ENCODE measurements at regions not wholly inside any gene's neighbourhood (a gene's known extent, or its start where the extent isn't known, plus 50 kb on each side); places are given as distances from the start of the nearest gene placed in this dataset.

DNA sequence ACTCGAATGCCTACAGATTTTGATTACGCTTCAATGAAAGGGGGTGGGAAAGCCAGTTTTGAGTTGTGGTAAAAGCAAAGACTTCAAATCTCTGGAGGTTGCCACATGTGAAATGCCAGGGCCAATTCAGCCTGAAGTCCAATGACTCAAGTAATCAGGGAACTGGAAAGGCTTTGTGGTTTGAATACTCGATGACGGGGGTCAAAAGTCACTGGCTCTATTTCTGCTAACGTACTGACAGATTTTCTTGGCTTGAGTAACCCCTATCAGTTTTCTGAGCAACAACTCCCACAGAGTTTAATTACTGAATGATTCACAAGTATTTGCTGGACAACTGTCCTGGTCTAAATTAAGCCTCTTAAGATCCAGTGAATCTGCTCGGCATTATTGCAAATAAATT is 152.2 kb downstream of the SIPA1L2 start:
- DNase-seq (ENCODE audit: low spot score): no peak

DNA sequence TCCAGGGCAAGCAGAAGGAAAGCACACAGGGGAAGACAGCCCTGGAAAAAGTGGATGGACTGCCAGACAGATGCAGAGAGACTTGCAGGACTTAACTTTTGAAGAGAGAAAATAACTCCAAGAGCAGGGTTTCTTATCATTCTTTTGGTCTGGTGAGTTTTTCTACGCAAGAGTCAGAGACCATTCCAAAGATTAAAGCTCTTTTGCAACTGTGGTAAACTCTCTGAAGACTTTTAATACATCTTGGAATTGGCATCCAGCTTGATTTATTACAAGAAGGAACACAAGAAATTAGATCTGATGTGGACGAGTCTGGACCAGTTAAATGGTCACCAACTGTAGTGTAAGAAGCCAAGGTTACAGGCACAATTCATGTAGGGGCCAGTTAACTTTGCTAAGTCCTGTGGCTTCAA is 153.4 kb downstream of the SIPA1L2 start:
- DNase-seq (ENCODE audit: low spot score): no peak

DNA sequence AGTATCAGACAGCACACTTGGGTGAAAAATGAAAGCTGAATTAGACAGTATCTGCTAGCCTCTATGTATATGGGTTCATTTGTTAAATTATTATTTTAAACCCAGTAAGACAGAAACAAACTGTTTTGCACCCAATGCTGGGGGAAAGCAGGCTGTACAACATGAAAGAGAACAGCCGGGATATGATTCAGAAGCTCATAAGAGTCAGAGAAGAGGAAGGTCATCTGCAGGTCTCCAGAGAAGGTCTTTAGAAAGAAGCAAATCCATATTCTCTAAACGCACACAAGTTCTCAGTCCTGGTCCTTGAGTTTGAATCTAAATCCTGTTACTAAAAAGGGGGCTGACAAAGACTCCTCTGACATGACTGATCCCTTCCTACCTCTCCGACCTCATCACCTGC is 155.1 kb downstream of the SIPA1L2 start:
- no peak for DNase-seq (ENCODE audit: low spot score)

DNA sequence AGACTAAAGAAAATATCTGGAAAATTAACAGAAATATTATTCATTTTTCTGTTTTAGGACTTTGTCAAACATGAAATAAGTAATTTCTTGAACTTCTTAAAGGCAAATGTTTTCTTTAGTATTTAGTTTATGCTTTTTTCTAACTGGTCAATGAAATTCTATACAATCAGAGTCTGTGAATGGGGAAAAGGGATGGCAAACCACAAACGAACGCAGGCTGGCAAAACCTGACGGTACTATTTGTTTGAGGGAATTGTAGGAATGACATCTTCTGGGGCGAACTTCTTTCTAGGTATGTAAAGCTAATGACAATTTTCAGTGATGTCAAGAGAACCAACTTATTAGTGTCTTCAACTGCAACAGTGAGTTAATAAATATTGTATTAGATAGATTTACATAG is 156.0 kb downstream of the SIPA1L2 start:
- DNase-seq (ENCODE audit: low spot score): no peak

DNA sequence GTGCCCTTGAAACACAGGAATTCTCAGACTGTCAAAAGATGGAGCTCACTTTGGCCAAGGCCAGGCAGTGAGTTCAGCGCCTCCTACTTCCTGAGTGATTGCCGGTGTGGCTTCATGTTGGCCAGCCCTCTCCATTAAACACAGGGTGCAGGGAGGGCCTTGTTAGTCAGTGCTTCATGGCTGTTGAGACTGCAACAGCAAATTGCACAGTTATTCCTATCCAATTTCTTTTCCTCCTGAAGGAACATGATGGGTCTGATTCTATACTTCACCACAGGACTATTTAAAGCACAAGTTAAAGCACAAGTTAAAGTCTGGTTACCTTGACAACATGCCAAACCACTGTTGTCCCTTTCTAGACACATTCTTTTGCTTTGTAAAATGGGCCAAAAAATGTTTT is 156.6 kb downstream of the SIPA1L2 start:
- no peak for DNase-seq (ENCODE audit: low spot score)

DNA sequence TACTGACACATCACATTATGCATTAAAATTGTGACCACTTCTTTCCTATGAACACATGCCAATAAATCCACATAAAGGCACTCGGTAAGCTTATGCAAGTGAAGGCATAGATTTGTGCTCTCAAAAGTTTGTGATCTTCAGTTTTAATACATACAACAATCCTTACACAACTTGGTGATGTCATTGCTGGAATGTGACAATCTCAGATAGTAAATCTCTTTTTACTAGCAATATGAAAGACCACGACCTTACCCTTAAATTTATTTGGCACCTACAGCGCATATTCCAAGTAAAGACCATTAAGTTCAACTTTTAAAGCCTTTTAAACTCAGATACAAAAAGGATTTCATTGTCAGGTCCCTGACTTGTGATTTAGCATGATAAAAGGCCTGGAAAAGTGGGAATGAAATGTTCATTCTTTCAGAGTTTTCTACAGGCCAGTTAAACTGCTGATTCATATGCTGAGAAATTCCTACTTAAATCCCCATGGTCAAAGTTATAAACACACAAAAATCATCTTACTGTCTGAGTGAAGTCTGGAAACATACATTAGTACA is 157.4 kb downstream of the SIPA1L2 start:
- DNase-seq (ENCODE audit: low spot score): no peak

DNA sequence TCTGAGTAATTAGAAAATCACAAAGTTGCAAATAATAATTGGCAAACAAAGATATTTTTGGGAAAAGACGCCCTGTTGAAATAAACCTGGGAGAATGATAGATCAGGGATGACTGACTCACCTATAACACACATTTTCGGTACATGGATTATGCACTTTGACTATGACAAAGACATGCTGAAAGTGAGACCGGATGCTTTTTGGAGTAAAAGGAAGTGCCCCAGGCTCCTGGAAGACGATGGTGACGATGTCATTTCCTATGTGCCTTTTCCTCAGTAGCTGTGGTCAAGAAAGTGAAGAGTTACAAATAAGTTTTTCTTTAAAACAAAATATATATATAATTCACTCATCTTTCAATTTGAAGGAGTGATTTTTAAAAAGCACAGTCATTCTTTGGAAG is 158.7 kb downstream of the SIPA1L2 start:
- DNase-seq (ENCODE audit: low spot score): no peak

DNA sequence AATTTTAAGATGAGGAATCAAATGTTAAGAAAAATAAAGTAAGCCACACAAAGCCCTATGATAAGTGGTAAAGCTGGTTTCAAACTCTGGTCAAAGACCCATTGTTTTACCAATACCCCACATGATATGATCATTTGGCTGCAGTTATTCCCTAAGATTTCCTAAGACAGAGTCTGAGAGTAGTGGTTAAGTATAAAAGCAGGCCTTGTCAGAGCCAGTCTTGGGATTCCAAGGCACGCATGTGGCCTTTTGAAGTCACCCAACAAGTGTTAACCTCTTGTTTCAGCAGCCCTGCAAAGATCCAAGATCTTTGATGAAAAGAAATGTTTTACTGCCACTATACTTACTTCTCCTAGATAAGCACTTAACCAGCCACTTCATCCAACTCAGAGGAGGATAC is 159.2 kb downstream of the SIPA1L2 start:
- DNase-seq (ENCODE audit: low spot score): no peak

DNA sequence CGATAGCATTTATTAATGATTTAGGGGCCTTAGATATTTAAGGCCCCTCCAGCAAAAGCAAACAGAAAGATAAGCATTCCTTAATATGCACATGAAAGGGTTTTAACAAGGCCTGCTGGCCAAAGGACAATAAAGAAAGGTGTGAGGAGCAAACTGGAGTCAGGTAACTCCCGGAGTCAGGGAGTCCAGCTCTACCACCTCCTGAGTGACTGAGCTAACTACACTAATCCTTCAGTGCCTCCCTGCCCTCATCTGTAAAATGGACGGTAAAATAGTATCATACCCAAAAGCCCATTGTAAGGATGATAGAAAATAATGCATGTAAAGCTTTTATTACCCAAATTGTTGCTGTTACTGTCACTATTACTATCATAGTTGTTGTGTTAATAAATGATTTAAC is 161.7 kb downstream of the SIPA1L2 start:
- no peak for DNase-seq (ENCODE audit: low spot score)

DNA sequence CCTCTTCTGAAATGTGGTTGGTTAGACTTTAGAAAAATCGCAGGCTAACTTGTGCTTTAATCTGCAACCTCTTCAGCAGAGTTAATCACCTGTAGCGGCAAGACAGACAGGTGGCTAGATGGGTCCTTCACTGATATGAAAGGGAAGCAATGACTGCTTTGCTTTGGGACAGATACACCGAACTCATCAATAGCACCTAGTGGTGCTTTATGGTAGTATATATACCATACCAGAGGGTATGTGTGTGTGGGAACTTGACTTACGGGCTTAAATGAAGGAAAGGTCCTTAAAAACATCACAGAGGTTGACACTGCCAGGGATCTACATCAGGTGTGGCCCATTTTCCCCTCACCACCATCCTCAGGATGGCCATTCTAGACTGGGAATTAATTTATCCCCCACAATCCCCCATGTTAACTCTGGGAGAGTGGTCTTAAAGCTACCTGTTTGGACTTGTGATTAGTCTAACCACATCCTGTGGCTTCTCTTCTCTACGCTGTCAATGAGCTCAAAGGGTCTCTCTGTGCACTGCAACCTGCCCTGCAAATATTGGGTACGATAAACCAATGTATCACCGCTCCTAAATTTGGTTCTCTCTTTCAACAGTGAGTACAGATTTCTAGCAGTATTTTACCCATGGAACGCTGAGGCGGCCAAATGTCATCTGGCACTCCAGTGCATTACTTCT is 162.7 kb downstream of the SIPA1L2 start:
- no peak for DNase-seq (ENCODE audit: low spot score)

DNA sequence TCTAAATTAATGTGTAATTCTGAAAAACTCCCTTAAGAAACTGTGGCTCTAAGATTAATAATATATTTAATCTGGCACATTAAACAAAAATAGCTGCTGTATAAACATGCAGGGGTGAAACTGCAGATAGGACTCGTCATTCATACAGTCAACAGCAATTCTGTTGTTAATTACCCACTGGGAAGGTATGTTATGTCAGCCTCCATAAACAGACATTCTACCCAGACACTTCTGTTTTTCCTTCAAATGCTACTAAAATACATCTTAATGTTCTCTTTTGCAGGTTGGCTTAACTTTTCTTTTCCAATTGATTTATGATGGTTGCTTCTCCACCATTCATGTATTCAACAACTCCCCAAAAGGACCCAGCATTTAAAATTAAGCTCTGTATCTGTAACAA is 165.6 kb downstream of the SIPA1L2 start:
- no peak for DNase-seq (ENCODE audit: low spot score)

DNA sequence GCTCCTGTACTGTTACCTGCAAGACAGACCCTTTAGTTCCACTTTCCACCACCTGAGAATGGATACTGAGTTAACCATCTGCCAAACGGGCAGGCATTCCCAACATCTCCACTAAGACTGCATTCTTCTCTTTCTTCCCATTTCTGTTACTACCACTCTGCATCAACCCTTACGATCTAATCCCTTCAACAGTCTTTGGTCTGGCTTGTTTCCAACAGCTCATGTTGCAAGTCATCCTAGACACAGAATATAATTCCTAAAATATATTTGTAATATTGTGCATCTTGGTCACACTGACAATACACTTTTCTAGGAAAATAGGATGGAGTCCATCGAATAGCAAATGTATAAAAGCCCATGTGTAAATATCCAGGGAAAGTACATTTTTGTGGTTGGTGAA is 166.7 kb downstream of the SIPA1L2 start:
- no peak for DNase-seq (ENCODE audit: low spot score)

DNA sequence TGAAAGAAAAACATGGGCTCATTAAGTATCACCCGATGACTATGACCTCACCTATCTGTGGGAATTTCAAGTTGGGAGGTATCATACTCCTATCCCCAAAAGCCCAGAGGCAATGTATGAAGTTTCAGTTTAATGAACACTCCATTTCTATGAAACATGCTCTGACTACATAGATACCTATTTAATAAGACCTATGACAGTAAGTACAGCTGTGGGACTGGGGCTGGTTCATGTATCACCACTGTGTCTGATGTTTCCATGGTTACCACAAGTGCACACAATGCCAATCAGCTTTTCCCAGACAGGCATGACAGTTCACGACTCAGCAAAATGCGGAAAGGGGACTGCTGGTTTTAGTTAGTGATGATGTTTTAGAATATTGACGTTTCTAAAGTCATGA is 167.7 kb downstream of the SIPA1L2 start:
- no peak for DNase-seq (ENCODE audit: low spot score)

DNA sequence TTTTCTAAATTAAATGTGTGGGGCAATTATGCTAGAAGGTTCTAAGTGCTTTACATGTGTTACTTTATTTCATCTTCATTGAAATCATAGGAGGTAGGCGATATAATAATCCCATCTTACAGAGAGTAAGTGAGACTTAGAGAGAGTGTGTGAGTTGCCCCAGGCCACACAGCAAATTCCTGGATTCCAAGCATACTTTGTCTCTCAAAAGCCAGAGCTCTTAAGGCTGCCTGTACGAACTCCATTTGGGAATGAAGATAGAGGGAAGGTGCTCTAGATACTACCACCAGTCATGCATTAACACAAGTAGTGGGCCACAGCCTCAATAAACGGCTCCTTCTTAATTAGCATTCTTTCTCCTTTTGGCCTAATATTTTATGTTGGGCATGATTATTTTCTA is 170.1 kb downstream of the SIPA1L2 start:
- no peak for DNase-seq (ENCODE audit: low spot score)

DNA sequence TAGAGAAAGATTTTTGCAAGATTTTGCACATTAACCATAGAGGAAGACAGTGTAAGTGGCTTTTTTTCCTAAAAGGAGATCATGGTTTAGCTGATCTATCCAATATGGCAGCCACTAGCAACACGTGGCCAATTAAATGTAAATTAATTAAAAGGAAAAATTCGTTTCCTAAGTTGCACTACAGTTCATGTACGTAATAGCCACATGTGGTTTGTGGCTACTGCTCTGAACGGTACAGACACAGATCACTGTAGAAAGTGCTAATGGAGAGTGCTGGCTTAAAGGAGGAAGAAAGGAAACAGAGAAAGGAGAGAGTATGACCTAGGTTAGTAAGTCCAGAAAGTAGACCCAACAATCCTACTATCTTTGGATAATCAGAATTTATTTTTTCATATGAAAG is 170.8 kb downstream of the SIPA1L2 start:
- no peak for DNase-seq (ENCODE audit: low spot score)

DNA sequence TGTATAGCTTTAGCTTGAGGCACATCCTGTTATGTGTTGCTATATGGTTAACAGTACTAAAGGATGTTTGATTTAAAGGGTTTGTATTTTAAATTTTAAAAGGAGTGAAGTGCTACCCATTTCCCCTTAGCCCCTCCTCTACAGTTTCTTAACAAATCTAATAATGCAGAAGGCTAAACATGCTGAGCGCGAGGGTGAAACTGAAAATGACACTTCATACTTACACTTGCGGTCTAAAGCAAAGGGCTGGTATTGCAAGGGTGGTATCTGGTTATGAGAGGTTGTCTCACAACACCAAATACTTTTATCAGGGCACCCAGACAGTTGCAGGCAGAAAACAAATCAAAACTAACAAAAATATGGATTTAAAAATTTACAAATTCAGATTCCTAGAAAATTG is 172.3 kb downstream of the SIPA1L2 start:
- DNase-seq (ENCODE audit: low spot score): no peak

DNA sequence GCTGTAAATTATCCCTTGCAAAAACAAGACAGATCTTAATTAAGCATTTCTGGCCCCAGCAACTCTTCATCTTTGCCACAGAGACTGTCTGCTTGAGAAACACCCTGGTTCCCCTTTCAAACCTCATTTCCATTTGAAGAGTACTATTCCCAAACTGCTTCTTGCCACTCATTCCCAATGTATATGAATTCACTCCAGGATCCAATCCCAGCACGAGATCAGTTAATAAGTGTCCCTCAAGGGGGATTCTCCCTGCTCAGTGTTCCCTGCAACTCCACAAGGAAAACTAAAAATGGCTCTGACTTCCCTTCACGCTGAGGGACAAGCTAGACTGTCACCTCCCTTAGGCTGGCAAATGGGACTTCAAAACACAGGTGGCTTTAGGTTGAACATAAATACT is 173.2 kb downstream of the SIPA1L2 start:
- DNase-seq (ENCODE audit: low spot score): no peak

DNA sequence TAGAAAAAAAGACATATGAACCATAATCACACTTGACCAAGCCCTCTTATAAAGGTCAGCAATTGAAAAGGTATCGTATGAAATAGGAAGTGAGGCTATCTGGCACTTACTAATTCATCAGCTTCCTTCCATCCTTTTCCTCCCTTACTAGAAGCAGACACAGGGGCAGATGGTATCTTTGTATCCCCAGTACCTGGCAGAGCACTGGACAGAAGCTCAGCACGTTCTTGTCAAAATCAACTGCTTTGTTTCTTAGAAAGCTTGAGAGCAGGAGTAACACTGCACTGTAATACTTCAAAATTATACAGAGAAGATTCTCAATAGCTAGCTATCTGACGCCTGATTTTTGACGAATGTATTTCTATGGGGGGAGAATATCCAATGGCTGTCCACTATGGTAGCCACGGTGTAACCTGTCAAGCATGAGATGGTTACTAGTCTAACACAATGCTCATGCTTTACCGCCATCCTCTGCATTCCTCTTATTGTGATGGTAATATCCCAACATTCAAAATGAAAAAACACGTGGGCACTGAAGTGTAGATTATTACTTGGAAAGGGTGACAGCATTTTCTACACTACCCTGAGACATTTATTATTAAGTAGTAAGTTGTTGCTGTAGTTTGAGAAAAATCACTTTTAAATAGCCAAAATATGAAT is 175.6 kb downstream of the SIPA1L2 start:
- no peak for DNase-seq (ENCODE audit: low spot score)

DNA sequence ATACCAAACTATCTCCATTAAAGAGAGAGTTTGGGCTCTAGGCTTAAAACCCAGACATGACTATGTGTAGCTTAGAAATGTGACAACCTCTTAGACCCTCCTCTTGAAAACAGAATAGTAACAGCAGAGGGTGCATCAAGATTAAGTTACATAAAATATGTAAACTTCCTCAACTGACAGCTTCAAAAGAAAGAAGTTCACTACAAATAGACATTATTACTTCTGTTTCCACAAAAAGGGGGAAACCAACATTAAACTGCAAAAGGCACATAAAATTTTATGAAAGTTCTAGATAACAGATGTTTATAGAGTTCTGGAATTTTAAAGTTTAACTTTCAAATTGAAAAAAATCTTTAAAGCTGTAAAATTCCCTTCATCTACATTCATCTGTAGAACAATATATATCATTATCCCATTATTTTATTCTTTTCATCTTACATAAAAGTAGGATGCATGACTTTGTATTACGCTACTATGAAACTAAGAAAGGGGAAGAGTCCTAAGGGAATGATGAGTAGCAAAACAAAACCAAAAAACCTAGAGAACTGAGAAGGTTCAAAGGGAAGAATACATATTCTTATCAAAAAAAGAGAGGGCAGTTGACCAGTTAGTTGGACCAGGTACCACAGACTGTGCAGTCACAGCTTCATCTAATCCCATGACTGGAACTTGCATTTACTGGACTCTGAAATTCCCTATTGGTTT is 177.0 kb downstream of the SIPA1L2 start:
- DNase-seq (ENCODE audit: low spot score): no peak

DNA sequence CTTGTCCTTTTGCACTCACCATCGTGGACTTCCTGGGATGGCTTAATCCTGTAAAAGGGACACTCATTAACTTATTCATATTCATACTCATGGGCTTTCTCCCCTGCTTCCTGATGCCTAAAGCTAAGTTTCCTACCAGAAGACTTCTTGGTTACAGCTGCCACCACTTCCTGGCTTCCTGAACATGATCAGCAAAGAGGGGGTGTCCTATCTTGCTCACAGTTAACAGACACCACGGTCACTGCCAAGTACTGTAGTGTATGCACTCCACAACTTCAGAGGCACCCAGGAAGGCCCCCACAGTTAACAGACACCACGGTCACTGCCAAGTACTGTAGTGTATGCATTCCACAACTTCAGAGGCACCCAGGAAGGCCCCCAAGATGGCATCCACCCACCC is 177.8 kb downstream of the SIPA1L2 start:
- no peak for DNase-seq (ENCODE audit: low spot score)

DNA sequence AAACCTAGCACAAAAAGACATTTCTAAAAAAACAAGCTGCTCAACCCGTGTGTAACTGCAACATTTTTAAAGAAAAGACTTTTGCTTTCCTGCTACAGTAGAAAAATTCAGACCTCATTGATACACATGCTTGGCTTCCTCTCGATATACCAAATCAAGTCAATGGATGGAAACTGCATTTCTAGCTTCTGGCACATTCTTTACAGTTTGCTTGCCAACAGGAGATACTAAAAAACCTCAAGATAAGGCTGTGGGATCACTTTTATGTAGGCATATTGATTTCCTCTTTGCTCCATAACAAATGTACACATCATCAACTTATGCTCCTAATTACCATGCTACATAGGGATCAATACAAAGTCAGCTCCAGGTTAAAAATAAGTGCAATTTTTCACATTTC is 178.4 kb downstream of the SIPA1L2 start:
- no peak for DNase-seq (ENCODE audit: low spot score)

DNA sequence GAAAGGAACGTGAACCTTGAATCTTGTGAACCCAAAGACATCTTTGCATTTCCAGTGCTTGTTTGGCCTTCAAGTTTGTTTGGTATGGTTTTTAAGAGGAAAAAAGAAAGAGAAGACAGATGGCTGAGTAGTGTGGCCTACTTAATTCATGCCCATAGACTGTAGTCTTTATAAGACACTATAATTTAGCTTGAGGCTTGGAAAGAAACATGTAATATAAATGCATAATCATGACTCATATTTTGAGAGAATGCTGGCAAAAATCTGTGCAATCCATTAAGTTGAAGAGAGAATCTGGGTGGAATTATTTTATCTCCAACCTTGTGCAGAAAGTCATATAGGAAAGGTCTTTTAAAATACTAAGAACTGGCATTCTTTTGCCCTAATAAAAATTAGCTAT is 179.3 kb downstream of the SIPA1L2 start:
- no peak for DNase-seq (ENCODE audit: low spot score)

DNA sequence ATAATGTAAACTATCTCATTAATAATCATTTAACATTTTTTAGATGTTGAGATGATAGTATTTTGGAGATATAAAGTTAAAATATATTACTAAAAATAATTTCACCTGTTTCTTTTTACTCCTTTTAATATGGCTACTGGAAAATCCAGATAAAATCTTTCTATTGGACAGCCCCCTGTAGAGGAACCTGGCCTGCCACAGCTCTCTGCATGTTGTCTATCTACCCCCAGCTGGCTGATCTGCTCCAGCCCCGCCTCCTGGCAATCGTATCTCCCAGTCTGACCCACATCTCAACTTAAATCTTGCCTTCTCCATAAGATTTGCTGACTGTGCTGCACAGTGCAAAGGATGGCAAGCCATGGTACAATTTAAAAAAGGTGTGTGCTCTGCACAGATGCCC is 182.8 kb downstream of the SIPA1L2 start:
- no peak for DNase-seq (ENCODE audit: low spot score)

Data from putamen (tissue), 1 donor.